ENCODE measurements at regions not wholly inside any gene's neighbourhood (a gene's known extent, or its start where the extent isn't known, plus 50 kb on each side); places are given as distances from the start of the nearest gene placed in this dataset.

DNA sequence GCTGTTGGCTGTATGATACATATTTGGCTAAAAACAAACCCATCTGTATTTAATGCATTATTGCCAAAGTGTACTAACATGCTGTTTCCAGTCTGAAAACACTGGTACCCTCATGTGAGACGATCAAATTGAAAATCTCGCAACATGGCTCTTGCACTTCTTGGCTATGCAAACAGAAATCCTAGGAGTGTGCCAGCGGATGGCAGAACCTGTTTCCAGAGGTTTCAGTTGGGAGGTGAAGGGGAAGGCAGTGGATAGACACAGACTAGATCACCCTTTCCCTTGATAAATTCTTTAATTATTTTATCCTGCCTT, 350.3 kb downstream of the TUSC7 start:
- no peak overlapping the region for H3K27ac ChIP-seq
- intact Hi-C loops (cut with DNase I) = loop anchor here (10.0 kb wide), 1 partner anchor 295 kb away; no protein-coding TSS in a partner anchor
- H3K9me3 ChIP-seq = no peaks in the 10 kb centered on the region
- no peaks in the 10 kb centered on the region for H3K27me3 ChIP-seq
- H3K4me3 ChIP-seq = no peak overlapping the region
- no peak overlapping the region for H3K9ac ChIP-seq (ENCODE audit: low read depth in 2 of 2, low read length in 2 of 2)
- TF ChIP-seq CTCF (IDR thresholded peaks at IDR 0.05) = no peak
- no peaks in the 10 kb centered on the region for H3K4me1 ChIP-seq
- no peak for DNase-seq
- H3K36me3 ChIP-seq = no peaks in the 10 kb centered on the region

- no peak for TF ChIP-seq CTCF (IDR thresholded peaks at IDR 0.05)
- no peak overlapping the region for H3K27ac ChIP-seq
Measured at GRCh38 chr3:117063930-117064329, 354.4 kb downstream of the TUSC7 start.

DNA sequence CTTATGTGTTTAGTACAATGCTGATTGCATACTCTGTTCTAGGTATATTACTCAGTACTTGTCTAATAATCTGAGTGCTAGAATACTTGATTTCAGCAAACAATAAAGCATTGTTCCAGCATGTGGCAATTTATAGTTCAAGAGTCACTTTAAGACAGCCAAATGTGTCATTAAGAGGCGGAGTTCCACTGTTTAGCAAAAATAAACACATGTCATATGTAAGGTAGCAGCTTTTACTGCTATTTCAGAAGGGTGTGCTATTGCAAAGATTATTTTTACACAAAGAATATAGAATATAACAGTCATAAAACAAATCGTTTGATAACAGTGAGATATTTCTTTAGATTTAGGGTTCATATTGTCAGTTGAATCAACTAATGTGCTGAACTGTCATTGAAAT, 358.7 kb downstream of the TUSC7 start:
- no peaks in the 10 kb centered on the region for H3K27me3 ChIP-seq
- no peaks in the 10 kb centered on the region for H3K36me3 ChIP-seq
- intact Hi-C loops (cut with DNase I) = no loop called here
- H3K9me3 ChIP-seq = no peaks in the 10 kb centered on the region
- no peak overlapping the region for H3K27ac ChIP-seq
- no peak for TF ChIP-seq CTCF (IDR thresholded peaks at IDR 0.05)
- H3K4me3 ChIP-seq = no peak overlapping the region
- no peak overlapping the region for H3K9ac ChIP-seq (ENCODE audit: low read depth in 2 of 2, low read length in 2 of 2)
- DNase-seq = no peak
- no peaks in the 10 kb centered on the region for H3K4me1 ChIP-seq

More at GRCh38 chr3:117063930-117064329, 354.4 kb downstream of the TUSC7 start:
- no peaks in the 10 kb centered on the region for H3K9me3 ChIP-seq
- DNase-seq = no peak
- no peaks in the 10 kb centered on the region for H3K27me3 ChIP-seq
- H3K36me3 ChIP-seq = no peaks in the 10 kb centered on the region
- intact Hi-C loops (cut with DNase I) = no loop called here
- H3K4me1 ChIP-seq = no peaks in the 10 kb centered on the region
- H3K4me3 ChIP-seq = no peak overlapping the region
- H3K9ac ChIP-seq (ENCODE audit: low read depth in 2 of 2, low read length in 2 of 2) = no peak overlapping the region

GRCh38 chr3:117074826-117075225, 365.2 kb downstream of the TUSC7 start:
- no peak for TF ChIP-seq CTCF (IDR thresholded peaks at IDR 0.05)
- Histone ChIP-seq H3K27ac (no peak overlapping the region), H3K4me1 (no peaks in the 10 kb centered on the region), H3K4me3 (no peak overlapping the region), H3K36me3 (no peaks in the 10 kb centered on the region), H3K9me3 (no peaks in the 10 kb centered on the region), H3K27me3 (no peaks in the 10 kb centered on the region), H3K9ac (ENCODE audit: low read depth in 2 of 2, low read length in 2 of 2) (no peak overlapping the region)
- DNase-seq = no peak
- intact Hi-C loops (cut with DNase I) = no loop called here

DNA sequence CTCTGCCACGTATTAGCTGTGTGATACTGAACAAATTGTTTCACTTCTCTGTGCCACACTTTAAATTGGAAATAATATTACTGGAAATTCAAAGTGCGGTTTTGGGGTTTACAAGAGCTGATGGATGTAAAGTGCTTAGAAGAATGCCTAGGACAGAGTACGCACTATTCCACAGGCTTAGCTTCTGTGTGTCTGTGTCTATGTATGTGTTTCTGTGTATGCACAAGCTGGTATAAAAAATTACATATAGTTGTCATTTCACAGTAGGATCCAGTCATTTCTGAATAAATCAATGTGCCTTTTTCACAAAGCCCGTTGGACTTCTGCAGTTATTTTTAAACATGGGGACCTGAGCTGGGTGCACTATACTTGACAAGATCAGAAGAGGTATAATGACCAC, 370.4 kb downstream of the TUSC7 start:
- no peak overlapping the region for H3K9ac ChIP-seq (ENCODE audit: low read depth in 2 of 2, low read length in 2 of 2)
- no peak for DNase-seq
- TF ChIP-seq CTCF (IDR thresholded peaks at IDR 0.05) = no peak
- no peaks in the 10 kb centered on the region for H3K27me3 ChIP-seq
- intact Hi-C loops (cut with DNase I) = no loop called here
- H3K36me3 ChIP-seq = no peaks in the 10 kb centered on the region
- no peak overlapping the region for H3K4me3 ChIP-seq
- H3K27ac ChIP-seq = no peak overlapping the region
- no peaks in the 10 kb centered on the region for H3K9me3 ChIP-seq
- no peaks in the 10 kb centered on the region for H3K4me1 ChIP-seq

DNA sequence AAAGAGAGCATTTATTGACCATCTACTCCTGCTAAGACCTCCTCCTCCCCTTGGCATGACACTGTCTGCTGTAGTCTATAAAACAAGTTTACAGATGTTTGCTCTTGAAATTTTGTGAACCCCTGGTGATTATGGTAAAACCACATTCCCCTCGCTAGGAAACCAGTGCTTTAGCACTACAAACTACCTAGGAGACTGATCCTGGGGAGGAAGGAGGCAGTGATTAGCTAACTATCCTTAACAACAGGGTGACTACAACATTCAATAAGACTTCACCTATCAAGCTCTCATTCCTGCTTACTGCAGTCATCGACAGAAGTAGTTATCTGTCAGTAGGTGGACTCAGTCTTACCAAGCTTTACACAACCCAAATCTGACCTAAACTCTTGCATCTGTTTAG, 371.3 kb downstream of the TUSC7 start:
- no peak for DNase-seq
- H3K27ac ChIP-seq = no peak overlapping the region
- intact Hi-C loops (cut with DNase I) = no loop called here
- H3K4me1 ChIP-seq = no peaks in the 10 kb centered on the region
- H3K9me3 ChIP-seq = no peaks in the 10 kb centered on the region
- no peak overlapping the region for H3K9ac ChIP-seq (ENCODE audit: low read depth in 2 of 2, low read length in 2 of 2)
- H3K27me3 ChIP-seq = no peaks in the 10 kb centered on the region
- no peak for TF ChIP-seq CTCF (IDR thresholded peaks at IDR 0.05)
- no peaks in the 10 kb centered on the region for H3K36me3 ChIP-seq
- no peak overlapping the region for H3K4me3 ChIP-seq

Data from colonic mucosa (tissue), 4 donors.